GM21619 (cell line): ENCODE measurements at regions not wholly inside any gene's neighbourhood (a gene's known extent, or its start where the extent isn't known, plus 50 kb on each side); places are given as distances from the start of the nearest gene placed in this dataset.

Experiments
- ATAC-seq: cut with Tn5 transposase; IDR thresholded peaks from one replicate; pipeline ENCODE4 v1.9.1; 2021; ENCODE audit not compliant: unreplicated experiment

DNA sequence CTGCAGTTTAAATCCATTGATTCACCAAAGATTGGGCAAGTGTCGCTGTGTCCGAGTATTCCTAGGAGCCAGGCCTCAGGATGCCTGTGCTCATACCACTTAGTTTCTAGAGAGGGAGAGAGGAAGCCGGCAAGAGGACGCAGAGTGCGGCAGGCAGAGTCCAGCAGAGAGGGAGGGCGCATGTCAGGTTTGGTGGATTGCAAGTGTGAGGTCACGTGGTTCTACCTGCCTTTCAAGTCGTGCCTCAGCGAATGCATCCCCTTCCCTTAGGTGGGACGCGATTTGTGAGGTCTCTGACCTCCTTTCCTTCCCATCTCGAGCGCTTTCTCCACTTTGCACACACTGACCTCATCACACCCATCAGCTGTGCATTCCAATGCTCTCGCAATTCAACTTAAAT lies 188.1 kb downstream of the TMEM18 start:
- no peak for ATAC-seq

DNA sequence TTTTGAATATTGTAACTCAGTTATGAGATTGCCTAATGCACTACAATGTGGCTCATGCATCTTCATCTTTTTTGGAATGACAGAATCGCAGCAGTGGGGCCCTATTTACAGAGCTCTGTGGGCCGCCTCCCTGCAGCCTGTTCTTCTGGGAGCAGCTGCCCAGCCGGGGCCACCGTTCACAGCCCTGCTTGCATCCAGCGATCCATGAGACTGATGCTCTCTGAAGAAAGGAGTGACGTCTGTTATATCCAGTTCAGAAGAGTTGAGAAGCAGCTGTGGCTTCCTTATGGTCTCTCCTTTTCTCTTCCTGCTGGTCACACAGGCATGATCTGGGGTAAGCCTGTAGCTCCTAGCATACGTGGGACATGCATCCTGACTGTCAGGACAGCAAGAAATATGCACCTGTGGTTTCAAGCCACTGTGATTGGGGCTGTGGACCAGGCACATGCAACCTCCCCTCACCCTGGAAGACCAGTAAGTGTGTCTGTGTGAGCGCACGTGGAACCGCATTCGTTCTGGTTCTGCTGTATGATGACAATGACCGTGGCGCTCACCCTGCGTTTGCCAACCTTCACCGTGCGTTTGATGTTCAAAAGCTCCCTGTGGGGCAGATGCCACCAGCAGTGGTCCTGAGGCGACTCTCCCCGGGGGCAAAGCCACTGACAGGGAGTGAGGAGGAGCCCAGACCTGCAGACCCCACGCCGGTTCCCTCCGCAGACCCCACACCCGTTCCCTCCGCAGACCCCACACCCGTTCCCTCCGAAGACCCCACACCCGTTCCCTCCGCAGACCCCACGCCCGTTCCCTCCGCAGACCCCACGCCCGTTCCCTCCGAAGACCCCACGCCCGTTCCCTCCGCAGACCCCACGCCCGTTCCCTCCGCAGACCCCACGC lies 189.8 kb downstream of the TMEM18 start:
- ATAC-seq, result no peak

DNA sequence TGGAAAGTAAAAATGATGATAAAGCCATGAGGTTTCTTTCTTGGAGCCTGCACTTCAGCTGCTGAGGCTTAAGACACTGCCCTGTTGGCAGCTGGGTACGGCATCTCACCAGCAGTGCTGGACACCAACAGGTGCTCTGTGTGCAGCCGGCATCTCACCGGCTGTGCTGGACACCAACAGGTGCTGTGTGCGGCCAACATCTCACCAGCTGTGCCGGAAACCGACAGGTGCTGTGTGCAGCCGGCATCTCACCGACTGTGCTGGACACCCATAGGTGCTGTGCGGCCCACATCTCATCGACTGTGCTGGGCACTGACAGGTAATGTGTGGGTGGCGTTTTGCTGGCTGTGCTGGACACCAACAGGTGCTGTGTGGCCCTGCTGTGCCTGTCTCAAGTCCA lies 190.8 kb downstream of the TMEM18 start:
- ATAC-seq, result no peak

DNA sequence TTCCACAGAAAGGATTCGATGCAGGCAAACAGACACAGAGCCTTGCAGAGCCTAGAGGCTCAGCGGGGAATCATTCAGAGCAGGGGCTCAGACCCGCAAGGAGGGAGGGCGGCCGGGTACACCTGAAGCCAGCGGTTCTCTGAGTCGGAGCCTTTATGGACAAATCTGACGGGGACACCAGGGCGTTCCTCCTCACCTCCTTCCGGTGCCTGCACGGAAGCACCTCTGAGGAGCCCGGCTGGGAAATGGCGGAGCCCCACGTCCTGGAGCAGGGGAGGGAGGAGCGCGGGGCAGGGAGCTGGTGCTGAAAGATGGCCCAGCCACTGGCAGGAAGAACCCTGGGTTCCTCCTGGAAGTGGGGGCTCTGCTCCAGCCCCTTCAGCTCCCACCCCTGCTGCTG lies 193.5 kb upstream of the ALKAL2 start:
- no peak for ATAC-seq

DNA sequence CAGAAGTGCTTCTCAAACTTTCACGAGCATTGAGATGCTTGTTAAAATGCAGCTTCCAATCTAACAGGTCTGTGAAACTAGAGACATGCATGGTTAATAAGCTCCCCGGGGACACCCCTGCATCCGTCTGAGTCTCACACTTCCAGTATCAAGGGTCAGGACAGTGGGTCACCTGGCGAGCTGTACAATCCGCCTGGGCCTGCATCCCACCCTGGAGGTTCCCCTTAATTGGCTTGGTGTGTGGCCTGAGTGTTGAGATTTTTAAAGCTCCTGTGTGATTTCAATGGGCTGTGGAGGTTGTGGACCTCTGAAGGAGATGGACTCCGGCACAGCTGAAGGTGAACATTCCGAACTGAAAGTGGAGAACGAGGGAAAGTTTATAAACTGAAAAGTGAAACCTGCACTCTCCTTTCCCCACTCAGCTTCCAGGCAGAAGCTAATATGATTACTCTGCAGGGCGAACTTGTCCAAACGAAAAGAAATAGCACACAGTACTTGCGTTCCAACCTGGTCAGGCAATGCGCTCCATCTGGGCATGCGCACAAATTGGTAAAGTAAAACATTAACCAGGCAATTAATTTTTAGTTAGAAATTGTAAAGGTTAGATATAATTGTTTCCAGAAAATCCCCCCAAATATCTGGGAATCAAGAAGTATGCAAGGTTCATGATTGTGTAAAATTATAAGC lies 191.7 kb upstream of the ALKAL2 start:
- no peak for ATAC-seq

DNA sequence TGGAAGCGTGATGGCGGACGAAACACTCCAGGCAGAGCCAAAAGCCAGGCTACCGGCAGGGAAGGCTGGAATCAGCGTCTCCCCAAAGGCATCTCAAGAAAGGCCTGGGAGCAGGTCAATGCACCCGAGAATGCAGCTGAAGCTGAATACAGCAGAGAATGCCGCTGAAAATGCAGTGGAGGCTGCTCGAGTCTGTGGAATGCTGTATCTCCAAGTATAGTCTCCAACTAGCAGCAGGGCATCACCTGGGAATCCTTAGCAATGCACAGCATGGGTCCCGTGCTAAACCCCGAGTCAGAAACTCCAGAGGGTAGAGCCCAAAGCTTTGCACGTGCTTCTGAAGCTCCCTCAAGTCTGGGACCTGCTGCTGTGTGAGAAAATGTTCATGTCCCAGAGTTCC lies 191.1 kb upstream of the ALKAL2 start:
- ATAC-seq, result no peak

DNA sequence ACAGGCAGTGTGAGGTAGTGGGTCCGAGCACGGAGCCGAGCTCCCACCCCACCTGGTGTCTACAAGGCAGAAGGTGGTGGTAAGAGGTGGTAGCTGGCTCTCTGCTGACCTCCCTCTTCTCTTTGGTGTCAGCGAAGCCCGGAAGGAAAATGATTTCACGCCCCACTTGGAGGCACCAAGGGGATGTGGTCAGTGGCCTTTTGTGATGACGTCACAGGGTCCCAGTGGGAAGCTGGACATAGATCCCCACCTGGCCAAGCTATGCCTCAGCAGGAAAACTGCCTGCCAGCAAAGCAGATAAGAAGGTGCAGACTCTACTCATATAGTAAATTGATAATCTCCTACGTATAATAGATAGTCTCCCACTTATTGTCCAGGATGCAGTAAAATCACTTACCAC lies 183.7 kb upstream of the ALKAL2 start:
- ATAC-seq, result no peak

DNA sequence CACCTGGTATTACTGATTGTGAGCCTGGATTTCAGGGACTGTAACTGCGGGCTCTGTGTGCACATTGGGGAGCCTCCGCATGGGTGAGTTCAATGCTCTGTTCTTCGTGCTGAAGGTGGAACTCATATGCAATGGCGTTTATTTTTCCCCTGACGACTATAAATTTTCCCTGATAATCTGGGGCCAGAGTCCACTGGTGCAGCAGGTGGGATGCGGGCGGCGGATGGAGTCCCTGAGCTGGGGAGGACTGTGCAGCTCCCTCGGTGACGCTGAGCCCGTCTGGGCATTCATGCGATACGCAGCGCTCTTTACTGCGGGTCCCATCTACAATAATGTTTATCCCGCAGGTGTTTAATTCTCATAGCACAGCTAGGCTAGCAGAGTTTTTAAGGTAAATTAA lies 181.6 kb upstream of the ALKAL2 start:
- no peak for ATAC-seq

DNA sequence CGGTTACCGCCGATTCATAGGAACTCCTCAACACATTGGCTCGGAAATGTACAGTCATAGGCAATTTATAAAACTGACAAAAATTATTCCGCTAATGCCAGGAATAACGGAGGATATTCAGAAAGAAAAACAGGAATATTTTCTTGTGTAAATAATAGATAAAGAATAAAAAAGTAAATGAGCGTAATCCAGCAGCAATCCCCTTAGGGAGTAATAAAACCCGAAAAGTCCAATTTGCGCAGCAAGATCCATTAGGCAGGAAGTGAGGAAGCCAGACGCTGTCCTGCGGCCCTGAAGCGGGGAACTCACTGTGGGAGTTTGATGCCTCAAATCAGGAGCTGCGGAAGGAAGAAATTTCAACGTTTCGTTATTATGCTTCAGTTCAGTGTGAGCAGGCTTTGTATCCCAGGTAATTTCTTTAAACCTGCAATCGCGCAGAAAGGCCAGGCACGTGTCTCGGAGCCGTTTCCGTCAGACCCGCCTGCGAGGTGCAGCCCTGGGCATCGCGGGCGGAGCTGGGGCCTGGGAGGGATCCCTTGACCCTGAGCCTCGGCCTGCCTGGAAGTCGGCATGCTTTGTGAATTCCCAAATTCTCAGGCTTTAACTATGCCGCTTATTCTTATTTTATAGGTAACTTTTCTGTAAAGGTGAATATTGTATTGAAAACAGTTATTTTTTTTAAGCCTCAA lies 180.9 kb upstream of the ALKAL2 start:
- no peak for ATAC-seq

DNA sequence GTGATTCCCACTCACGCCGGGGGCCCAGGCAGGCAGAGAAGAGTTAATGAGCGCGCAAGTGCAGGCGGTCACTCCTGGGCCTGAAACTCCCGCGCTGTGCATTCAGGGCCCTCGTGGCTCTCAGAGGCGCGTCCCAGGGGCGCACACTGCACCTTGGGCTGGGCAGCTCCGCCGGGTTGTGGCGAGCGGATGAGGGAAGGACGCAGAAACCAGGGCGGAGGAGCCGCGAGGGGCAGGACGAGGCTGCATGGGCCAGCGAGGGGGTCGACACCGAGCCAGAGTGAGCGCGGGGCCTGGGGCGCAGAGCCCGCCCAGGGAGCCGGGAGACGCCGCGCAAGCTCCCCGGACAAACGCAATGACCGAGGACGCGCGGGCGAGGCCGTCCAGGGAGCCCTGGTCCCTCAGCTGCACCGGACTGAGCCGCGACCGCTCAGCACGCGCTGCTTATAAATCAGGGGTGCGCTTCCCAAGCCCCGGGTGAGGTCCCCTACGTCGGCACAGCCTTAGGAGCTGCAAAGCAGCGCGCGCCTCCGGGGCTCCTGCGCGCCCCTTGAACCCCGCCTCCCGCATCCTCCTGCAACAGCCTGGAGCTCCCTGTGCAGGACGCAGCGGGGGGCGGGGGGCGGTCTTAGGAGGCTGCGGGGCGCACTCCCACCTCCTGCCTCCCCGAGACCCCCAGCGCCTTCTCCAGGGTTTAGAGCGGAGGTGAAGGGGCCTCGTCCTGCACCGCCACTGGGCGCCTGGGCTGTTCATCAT lies 180.2 kb upstream of the ALKAL2 start:
- ATAC-seq, result no peak

DNA sequence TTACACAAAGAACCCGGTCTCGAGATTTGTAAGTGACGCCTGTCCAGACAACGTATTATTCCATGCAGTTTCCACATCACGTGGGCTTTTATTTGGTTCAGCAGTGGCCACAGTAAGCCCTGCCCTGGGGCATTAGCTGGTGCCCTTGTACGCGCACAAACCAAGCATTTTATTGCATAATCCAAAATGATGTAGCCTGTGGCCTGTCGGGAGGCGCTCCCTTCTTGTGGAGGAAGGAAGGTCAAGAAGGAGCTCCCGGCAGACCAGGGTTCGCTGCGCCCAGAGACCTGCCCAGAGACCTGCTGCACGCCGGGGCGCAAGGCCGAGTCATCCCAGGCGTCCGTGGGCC lies 179.6 kb upstream of the ALKAL2 start:
- ATAC-seq, result no peak

DNA sequence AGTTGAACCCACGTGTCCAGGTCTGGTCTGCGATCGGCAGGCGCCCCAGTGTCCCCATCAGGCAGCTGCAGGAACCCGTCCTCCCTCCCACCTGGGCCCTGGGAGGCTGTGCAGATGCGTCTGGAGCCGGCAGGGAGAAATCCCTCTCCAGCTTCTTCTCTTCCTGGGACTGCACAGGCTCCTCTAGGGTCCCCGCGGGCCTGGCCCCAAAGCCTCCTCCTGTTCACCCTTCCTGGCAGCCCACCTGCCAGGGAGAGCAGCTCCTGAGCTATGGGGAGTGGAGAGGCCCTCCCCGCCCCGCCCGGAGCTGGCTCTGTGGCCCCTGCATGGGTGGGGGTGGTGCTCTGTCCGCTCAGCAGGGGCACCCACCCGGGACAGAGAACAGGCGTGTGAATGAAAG lies 179.2 kb upstream of the ALKAL2 start:
- no peak for ATAC-seq

DNA sequence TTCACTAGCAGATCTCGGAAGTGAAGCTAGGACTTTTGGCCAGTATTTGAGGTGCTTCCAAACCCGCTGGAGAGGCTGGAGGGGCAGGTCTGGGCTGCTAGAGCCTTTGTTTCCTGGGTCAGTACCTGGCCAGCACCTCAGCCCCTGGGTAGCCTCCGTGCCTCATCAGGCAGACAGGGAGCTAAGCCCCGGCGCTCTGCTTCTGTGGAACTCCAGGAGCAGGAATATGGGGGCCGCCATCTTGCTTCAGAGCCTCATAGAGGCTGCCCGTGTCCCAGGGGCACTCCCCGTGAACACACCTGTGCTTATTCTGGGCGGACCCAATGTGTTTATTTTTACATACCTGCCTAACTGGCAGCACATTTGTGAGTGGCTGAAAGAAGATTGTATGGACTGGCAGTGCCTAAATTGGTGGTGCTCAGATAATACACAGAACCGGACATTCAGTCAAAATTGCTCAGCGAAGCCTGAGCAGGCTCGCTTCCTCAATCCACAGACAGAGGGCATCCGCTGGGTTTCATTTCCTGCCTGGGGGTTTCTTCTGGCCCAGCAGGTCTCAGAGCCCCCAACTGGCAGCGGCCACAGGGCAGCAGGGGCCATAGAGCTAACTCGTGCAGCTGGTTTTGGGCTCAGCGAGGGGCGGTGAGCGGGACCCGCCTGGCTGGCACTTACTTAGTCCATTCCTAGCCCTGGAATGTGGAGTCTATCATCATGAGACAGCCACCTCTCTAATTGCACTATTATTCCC lies 176.8 kb upstream of the ALKAL2 start:
- no peak for ATAC-seq

DNA sequence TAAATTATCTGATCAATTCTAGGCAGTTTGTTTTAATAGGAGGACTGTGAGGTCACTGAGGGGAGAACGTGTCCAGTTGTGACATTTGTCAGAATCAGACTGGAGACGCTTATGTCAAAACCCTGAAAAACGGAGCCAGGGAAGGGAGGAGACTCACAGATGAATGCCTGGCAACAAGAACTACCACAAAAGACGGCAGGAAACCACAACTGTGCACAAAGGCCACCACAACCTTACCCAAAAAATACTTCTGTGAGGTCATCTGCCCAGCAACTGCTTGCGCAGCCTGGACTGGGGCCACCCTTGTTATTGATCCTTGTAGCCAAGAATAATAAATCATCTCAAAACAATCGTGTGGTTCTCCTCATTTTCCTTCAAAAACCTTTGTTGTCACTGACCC lies 173.0 kb upstream of the ALKAL2 start:
- peak; percentile 52 for ATAC-seq

DNA sequence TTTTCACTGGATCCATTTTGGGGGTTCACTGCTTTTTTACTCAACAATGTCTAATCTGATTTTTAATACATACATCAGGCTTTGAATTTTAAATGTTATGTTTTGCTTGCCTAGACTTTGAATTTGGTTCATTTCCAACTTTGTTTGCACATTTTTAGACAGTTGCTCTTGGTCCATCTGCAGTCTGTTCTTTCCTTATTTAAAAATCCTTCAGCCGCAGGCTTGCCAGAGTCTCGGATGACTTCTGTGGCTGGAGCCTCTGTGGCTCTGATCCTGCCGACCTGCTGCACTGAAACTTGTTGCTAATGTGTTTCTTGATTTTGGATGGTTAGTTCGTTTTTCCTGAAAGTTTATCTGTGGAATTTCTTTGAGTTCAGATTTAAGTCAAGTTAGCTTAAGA lies 172.0 kb upstream of the ALKAL2 start:
- no peak for ATAC-seq

DNA sequence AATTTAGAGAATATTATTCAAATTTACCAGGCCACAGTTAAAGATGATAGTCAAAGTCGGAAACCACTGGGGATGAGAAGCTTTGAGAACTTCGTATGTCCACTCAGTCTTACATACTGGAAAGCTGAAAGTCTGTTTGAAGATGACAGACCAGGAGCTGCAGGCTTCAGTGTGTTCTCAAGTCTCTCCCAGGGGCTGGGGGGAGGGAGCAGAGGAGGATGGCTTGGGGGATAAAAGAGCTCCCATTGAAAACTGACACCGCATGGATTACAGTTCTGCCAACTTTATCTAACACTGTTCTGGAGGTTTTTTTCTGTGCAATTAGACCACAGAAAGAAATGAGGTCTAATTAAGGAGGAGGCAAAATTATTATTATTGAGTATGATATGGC lies 170.5 kb upstream of the ALKAL2 start:
- ATAC-seq, result no peak

DNA sequence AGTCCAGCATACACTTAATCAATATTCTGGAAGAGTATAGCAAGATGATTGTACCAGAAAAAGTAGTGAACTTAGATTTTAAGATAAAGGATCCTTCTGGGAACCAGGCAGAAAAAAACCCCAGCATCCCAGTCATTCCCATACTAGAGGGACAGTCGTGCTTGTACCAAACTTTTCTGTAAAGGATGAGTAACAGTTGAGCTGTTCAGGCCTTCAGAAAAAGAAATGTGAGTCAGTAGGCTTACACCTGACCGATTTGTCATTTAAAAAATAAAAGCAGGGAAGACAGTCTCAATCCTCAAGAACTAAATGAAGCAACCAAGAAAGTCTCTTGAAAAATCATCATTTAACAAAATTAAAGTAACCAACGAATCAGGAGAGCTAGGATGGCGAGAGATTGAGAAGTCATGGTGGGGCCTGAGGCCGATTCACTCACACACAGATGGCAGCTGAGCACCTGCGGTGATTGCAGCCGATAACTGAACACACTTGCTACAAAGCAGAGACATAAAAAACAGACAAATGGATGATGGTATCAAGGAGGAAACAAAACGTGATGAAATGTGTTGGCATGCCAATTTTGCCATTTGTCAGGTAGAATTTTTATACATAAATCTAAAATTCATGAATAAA lies 170.0 kb upstream of the ALKAL2 start:
- no peak for ATAC-seq

DNA sequence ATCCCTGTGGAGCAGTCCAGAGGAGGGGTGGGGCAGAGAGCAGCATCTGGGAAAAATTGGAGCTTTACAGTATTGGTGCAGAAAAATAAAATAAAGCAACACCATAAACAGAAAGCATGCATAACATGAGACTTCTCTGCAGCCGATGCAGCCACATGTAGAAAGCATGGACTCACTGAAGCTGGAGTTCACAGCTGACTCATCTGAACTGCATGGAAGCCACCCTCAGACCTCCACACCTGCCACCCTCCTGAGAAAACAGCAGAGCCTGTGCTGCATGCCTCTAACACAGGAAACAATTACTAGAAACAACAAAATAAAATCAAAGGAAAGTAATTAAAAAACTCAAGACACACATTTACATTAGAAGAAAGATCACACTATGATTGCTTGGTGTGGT lies 169.4 kb upstream of the ALKAL2 start:
- ATAC-seq, result no peak

DNA sequence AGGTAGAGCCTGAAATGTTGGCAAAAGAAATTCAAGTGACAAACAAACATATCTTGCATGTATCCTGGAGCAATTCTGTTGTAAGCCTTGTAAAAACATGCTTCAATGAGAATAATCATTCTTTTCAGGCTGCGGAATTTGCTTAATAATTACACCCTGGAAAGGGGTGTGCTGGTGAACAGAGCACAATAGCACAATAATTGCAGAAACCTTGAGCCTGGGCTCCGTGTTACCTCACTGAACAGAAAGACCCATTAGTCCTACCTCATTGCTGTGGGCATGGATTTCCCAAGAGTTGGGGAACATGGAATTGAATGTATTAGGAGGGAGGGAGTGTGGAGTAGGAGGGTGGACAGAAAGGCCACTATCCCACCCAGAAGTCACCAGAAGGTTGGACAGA lies 168.0 kb upstream of the ALKAL2 start:
- no peak for ATAC-seq

DNA sequence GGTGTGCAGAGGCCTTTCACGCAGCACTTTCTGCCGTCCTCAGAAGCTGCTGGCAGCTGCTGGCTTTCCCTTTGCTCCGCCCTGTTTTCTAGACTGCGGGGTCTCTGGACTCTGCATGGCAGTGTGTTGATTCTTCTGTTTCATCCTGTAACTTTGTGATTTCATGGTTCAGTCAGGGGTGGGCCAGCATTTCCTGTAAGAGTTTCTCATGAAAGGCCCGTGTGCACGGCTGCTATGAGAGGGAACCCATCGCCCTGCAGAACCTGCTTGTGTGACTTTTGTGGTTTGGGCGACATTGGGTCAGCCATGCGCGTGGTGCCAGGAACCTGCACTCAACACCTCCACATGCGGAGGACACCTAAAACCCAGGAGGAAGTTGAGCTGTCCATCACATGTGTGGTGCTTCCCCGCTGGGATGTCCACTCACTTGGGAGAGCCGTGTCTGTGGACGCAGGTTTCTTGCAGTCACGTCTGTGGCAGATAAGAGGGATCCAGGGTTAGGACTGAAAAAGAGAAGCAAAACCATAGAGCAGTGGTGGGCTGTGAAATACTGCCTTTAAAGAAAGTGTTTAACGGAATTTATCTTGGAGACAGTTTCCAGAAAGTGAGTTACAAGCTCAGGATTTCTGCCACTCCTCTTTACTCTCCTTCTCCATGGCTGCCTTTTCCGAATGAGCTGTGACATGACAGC lies 167.3 kb upstream of the ALKAL2 start:
- ATAC-seq, result no peak
